ENCODE measurements at regions not wholly inside any gene's neighbourhood (a gene's known extent, or its start where the extent isn't known, plus 50 kb on each side); places are given as distances from the start of the nearest gene placed in this dataset.

GRCh38 chr4:77344784-77345183 lies 187.8 kb downstream of the CCNG2 start:
- Mint-ChIP-seq H3K27me3 (ENCODE audit: insufficient read depth, unreplicated experiment) (no peaks in the 10 kb centered on the region), H3K4me1 (ENCODE audit: low read depth, unreplicated experiment) (no peaks in the 10 kb centered on the region), H3K9me3 (ENCODE audit: unreplicated experiment) (no peaks in the 10 kb centered on the region), H3K4me3 (ENCODE audit: unreplicated experiment) (no peak overlapping the region), H3K27ac (ENCODE audit: unreplicated experiment) (no peak overlapping the region), H3K36me3 (ENCODE audit: insufficient read depth, unreplicated experiment) (no peaks in the 10 kb centered on the region)
- TF ChIP-seq, protein P1, sequence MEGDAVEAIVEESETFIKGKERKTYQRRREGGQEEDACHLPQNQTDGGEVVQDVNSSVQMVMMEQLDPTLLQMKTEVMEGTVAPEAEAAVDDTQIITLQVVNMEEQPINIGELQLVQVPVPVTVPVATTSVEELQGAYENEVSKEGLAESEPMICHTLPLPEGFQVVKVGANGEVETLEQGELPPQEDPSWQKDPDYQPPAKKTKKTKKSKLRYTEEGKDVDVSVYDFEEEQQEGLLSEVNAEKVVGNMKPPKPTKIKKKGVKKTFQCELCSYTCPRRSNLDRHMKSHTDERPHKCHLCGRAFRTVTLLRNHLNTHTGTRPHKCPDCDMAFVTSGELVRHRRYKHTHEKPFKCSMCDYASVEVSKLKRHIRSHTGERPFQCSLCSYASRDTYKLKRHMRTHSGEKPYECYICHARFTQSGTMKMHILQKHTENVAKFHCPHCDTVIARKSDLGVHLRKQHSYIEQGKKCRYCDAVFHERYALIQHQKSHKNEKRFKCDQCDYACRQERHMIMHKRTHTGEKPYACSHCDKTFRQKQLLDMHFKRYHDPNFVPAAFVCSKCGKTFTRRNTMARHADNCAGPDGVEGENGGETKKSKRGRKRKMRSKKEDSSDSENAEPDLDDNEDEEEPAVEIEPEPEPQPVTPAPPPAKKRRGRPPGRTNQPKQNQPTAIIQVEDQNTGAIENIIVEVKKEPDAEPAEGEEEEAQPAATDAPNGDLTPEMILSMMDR (IDR thresholded peaks at IDR 0.05; ENCODE audit: insufficient read depth in 1 of 2, low read depth in 1 of 2, low read length in 1 of 2, severe bottlenecking in 1 of 2, unreplicated experiment in 1 of 2), result no peak
- Histone ChIP-seq H3K27me3 (replicated peaks; ENCODE audit: control insufficient read depth, insufficient read depth, low read length) (no peaks in the 10 kb centered on the region), H3K9me3 (peaks cover 4% of the 10 kb centered on the region; the same call in 1 of the 2 replicates), H3K4me1 (peaks cover 6% of the 10 kb centered on the region), H3K4me3 (ENCODE audit: low read depth, low read length) (no peak overlapping the region), H3K36me3 (ENCODE audit: control insufficient read depth, insufficient read depth, low read length) (no peaks in the 10 kb centered on the region)
- intact Hi-C loops (cut with micrococcal nuclease; ENCODE audit: unreplicated experiment), result no loop called here
- CTCF ChIA-PET, result no interaction called here
- no peak for DNase-seq
- POLR2A ChIA-PET, result no interaction called here
- BruUV-seq (replicated peaks), result no TSS peak

DNA sequence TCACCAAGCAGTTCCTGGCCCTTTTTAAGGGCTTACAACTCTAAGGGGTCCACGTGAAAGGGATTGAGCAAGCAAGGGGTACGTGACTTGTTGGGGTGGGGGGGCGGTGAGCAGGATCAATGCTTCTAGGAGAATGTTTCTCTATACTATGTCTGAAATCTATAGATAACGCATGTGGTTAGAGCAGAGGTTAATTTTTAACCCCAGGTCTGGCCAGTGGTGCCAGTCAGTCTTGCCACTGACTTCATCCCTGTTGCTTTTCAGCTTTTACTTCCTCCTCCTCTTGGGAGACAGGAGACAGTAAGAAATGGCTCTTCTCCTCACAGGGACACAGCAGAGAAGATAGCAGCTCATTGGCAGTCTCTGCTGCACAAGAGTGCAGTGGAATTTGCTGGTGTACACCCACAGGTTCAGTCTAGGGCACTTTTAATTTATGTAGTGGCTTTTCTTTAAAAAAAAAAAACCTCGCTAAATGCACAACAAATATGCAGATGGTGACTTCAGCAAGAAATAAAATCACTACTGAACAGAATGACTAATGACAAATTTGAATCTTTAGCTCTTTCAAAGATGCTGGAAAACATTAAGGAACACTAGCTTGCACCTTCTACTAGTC lies 190.5 kb downstream of the CCNG2 start:
- TF ChIP-seq, protein P1 (IDR thresholded peaks at IDR 0.05; ENCODE audit: insufficient read depth in 1 of 2, low read depth in 1 of 2, low read length in 1 of 2, severe bottlenecking in 1 of 2, unreplicated experiment in 1 of 2), result no peak
- Histone ChIP-seq H3K27me3 (replicated peaks; ENCODE audit: control insufficient read depth, insufficient read depth, low read length) (no peaks in the 10 kb centered on the region), H3K9me3 (no peaks in the 10 kb centered on the region), H3K36me3 (ENCODE audit: control insufficient read depth, insufficient read depth, low read length) (no peaks in the 10 kb centered on the region), H3K4me1 (peaks cover 6% of the 10 kb centered on the region), H3K4me3 (ENCODE audit: low read depth, low read length) (no peak overlapping the region)
- Mint-ChIP-seq H3K4me3 (ENCODE audit: unreplicated experiment) (no peak overlapping the region), H3K36me3 (ENCODE audit: insufficient read depth, unreplicated experiment) (no peaks in the 10 kb centered on the region), H3K4me1 (ENCODE audit: low read depth, unreplicated experiment) (no peaks in the 10 kb centered on the region), H3K27me3 (ENCODE audit: insufficient read depth, unreplicated experiment) (no peaks in the 10 kb centered on the region), H3K27ac (ENCODE audit: unreplicated experiment) (no peak overlapping the region), H3K9me3 (ENCODE audit: unreplicated experiment) (no peaks in the 10 kb centered on the region)
- intact Hi-C loops (cut with micrococcal nuclease; ENCODE audit: unreplicated experiment), result no loop called here
- CTCF ChIA-PET, result interaction anchor here (0.7 to 1.0 kb wide), 5 partner anchors 11 to 1702 kb away, joined by 4 to 11 read pairs (median 6); no protein-coding TSS in a partner anchor
- peak in 1 of 2 experiments; percentile 11 for DNase-seq
- POLR2A ChIA-PET, result no interaction called here
- BruUV-seq (replicated peaks), result no TSS peak

- Mint-ChIP-seq H3K27ac (ENCODE audit: unreplicated experiment) (no peak overlapping the region), H3K27me3 (ENCODE audit: insufficient read depth, unreplicated experiment) (no peaks in the 10 kb centered on the region), H3K9me3 (ENCODE audit: unreplicated experiment) (no peaks in the 10 kb centered on the region), H3K36me3 (ENCODE audit: insufficient read depth, unreplicated experiment) (no peaks in the 10 kb centered on the region), H3K4me3 (ENCODE audit: unreplicated experiment) (no peak overlapping the region), H3K4me1 (ENCODE audit: low read depth, unreplicated experiment) (no peaks in the 10 kb centered on the region)
- no peaks in the 10 kb centered on the region for H3K9me3 ChIP-seq
- H3K4me1 ChIP-seq, result peaks cover 6% of the 10 kb centered on the region
- no peak overlapping the region for H3K4me3 ChIP-seq (ENCODE audit: low read depth, low read length)
- H3K36me3 ChIP-seq (ENCODE audit: control insufficient read depth, insufficient read depth, low read length), result no peaks in the 10 kb centered on the region
- intact Hi-C loops (cut with micrococcal nuclease; ENCODE audit: unreplicated experiment), result no loop called here
- ChIA-PET POLR2A (interaction anchor here (0.5 kb wide), 1 partner anchor 280 kb away, joined by 3 read pairs; no protein-coding TSS in a partner anchor), CTCF (no interaction called here)
- H3K27me3 ChIP-seq (replicated peaks; ENCODE audit: control insufficient read depth, insufficient read depth, low read length), result no peaks in the 10 kb centered on the region
- no TSS peak for BruUV-seq (replicated peaks)
- DNase-seq, result no peak
- TF ChIP-seq, protein P1 (IDR thresholded peaks at IDR 0.05; ENCODE audit: insufficient read depth in 1 of 2, low read depth in 1 of 2, low read length in 1 of 2, severe bottlenecking in 1 of 2, unreplicated experiment in 1 of 2), result no peak
Observed at GRCh38 chr4:77348815-77349214, 191.8 kb downstream of the CCNG2 start.
